HCT116 (cell line): ENCODE measurements at regions not wholly inside any gene's neighbourhood (a gene's known extent, or its start where the extent isn't known, plus 50 kb on each side); places are given as distances from the start of the nearest gene placed in this dataset.

Experiments
- ATAC-seq: fragments of 200-7000 bp; cut with Tn5 transposase; 2 replicates; pipeline ENCODE4 v1.9.1; 2020; ENCODE audit warnings: mild to moderate bottlenecking, moderate library complexity
- BruUV-seq: library from RNA; stranded (reverse); fragments of 400-500 nt; replicated peaks from 2 replicates; lab custom pipeline; 2021; lab: Mats Ljungman, UMichigan
- CTCF ChIA-PET: fragments of 300-600 bp; sonication (Branson Sonifier 250); formaldehyde crosslinking; loops from one replicate; lab custom pipeline; 2021; ENCODE audit warnings: antibody characterized with exemption; lab: Charles Lee
- POLR2A ChIA-PET: fragments of 300-600, 350-600 bp; sonication (Branson Sonifier 250); formaldehyde crosslinking; loops from one replicate; lab custom pipeline; 2021; ENCODE audit warnings: antibody characterized with exemption; lab: Charles Lee
- RAD21 ChIA-PET, 2 experiments: fragments of 300-600 bp; sonication (Branson Sonifier 250); formaldehyde crosslinking; loops; one replicate each; lab custom pipeline; 2023; ENCODE audit warnings: low total read pairs in 2 of 2; ENCODE audit not compliant: uncharacterized antibody in 2 of 2, unreplicated experiment in 2 of 2, low non-redundant PET in 1 of 2; lab: Charles Lee
- DNase-seq: peaks from one replicate; pipeline ENCODE4 v3.0.0-alpha.2; 2010; ENCODE audit warnings: low read depth, low spot score
- H2AFZ ChIP-seq: fragments of 200-600 bp; shearing (Covaris generic), sonication (generic); 2 replicates; pipeline ENCODE4 v1.6.1; 2017; ENCODE audit warnings: low read depth, mixed run types, mixed read lengths, antibody characterized with exemption, low read length; ENCODE audit not compliant: poor library complexity, severe bottlenecking
- H3K27ac ChIP-seq: 2 replicates; pipeline ENCODE4 v1.5.1; 2012; ENCODE audit warnings: low read depth, low read length
- H3K27me3 ChIP-seq: fragments of 200-600 bp; sonication (generic); 2 replicates; pipeline ENCODE4 v1.6.1; 2016; ENCODE audit warnings: mixed run types, low read length, mixed read lengths; ENCODE audit not compliant: insufficient read depth
- H3K36me3 ChIP-seq, 2 experiments: fragments of 200-500 bp in 1 of 2; fragments of 200-600 bp in 1 of 2; sonication (Bioruptor generic) in 1 of 2; sonication (generic) in 1 of 2; 2 replicates each; pipeline versions ENCODE4 v1.5.1 to v1.6.1; 2014 to 2016; ENCODE audit warnings: low read length in 2 of 2, inconsistent platforms in 1 of 2, mixed read lengths in 1 of 2, mixed run types in 1 of 2; ENCODE audit not compliant: insufficient read depth in 2 of 2, control insufficient read depth in 1 of 2
- H3K4me1 ChIP-seq, 2 experiments: fragments of 200-600 bp in 1 of 2; sonication (generic) in 1 of 2; 2 replicates each; pipeline versions ENCODE4 v1.5.1 to v1.6.1; 2012 to 2017; ENCODE audit warnings: low read length in 2 of 2, inconsistent platforms in 1 of 2, mild to moderate bottlenecking in 1 of 2, mixed read lengths in 1 of 2, mixed run types in 1 of 2, moderate library complexity in 1 of 2; ENCODE audit not compliant: insufficient read depth in 2 of 2, control insufficient read depth in 1 of 2
- H3K4me2 ChIP-seq: fragments of 200-600 bp; sonication (generic); 2 replicates; pipeline ENCODE4 v1.6.1; 2017; ENCODE audit warnings: mixed run types, low read length, mixed read lengths
- H3K4me3 ChIP-seq, 2 experiments: fragments of 200-600 bp in 1 of 2; sonication (generic) in 1 of 2; replicated peaks in 1 of 2; 2 replicates each; pipeline ENCODE4 v1.5.1; 2011 to 2016; ENCODE audit warnings: low read length in 2 of 2, control low read depth in 1 of 2, low read depth in 1 of 2, mild to moderate bottlenecking in 1 of 2, mixed read lengths in 1 of 2, mixed run types in 1 of 2
- H3K79me2 ChIP-seq: fragments of 200-600 bp; sonication (generic); 2 replicates; pipeline ENCODE4 v1.6.1; 2017; ENCODE audit warnings: mild to moderate bottlenecking, mixed run types, low read length, moderate library complexity, mixed read lengths; ENCODE audit not compliant: insufficient read depth
- H3K9ac ChIP-seq: fragments of 200-600 bp; sonication (generic); 2 replicates; pipeline ENCODE4 v1.6.1; 2016; ENCODE audit warnings: low read length, mixed read lengths
- H3K9me2 ChIP-seq: fragments of 200-600 bp; sonication (generic), shearing (Covaris generic); 2 replicates; pipeline ENCODE4 v1.6.1; 2017; ENCODE audit warnings: mixed run types, mild to moderate bottlenecking, moderate library complexity; ENCODE audit not compliant: insufficient read depth
- H3K9me3 ChIP-seq, 2 experiments: fragments of 200-500 bp in 1 of 2; fragments of 200-600 bp in 1 of 2; sonication (Bioruptor generic) in 1 of 2; sonication (generic) in 1 of 2; 2 replicates each; pipeline ENCODE4 v1.6.1; 2014 to 2017; ENCODE audit warnings: low read length in 2 of 2, mixed read lengths in 2 of 2, inconsistent platforms in 1 of 2, low read depth in 1 of 2, mild to moderate bottlenecking in 1 of 2, mixed run types in 1 of 2, moderate library complexity in 1 of 2; ENCODE audit not compliant: control insufficient read depth in 1 of 2, insufficient read depth in 1 of 2
- H4K20me1 ChIP-seq: fragments of 200-600 bp; sonication (generic), shearing (Covaris generic); 2 replicates; pipeline ENCODE4 v1.6.1; 2017; ENCODE audit warnings: mixed run types, mild to moderate bottlenecking, moderate library complexity; ENCODE audit not compliant: insufficient read depth
- CBX3 ChIP-seq: IDR thresholded peaks from 2 replicates; pipeline ENCODE4 v1.6.1; 2012; ENCODE audit warnings: low read depth
- CEBPB ChIP-seq: IDR thresholded peaks from 2 replicates; pipeline ENCODE4 v1.6.1; 2012; ENCODE audit warnings: low read depth
- CTCF ChIP-seq, 3 experiments: fragments of 200-600 bp in 1 of 3; sonication (generic) in 1 of 3; IDR thresholded peaks in 2 of 3; conservative IDR thresholded peaks in 1 of 3; 2 replicates each; pipeline ENCODE4 v1.5.1; 2012 to 2017; ENCODE audit warnings: low read depth in 2 of 3, low read length in 2 of 3, antibody characterized with exemption in 1 of 3, borderline replicate concordance in 1 of 3, control low read depth in 1 of 3, mild to moderate bottlenecking in 1 of 3, mixed read lengths in 1 of 3, mixed run types in 1 of 3, moderate library complexity in 1 of 3; ENCODE audit not compliant: insufficient read depth in 1 of 3
- EGR1 ChIP-seq: IDR thresholded peaks from 2 replicates; pipeline ENCODE4 v1.6.1; 2012; ENCODE audit warnings: low read depth
- ELF1 ChIP-seq: IDR thresholded peaks from 2 replicates; pipeline ENCODE4 v1.6.1; 2012; ENCODE audit warnings: low read depth, borderline replicate concordance
- EZH2 ChIP-seq: fragments of 200-600 bp; sonication (generic); IDR thresholded peaks from 2 replicates; pipeline ENCODE4 v1.6.1; 2017; ENCODE audit warnings: antibody characterized with exemption, mixed run types
- EZH2phosphoT487 ChIP-seq: fragments of 200-600 bp; IDR thresholded peaks from 2 replicates; pipeline ENCODE4 v1.6.1; 2018; ENCODE audit warnings: antibody characterized with exemption, borderline replicate concordance
- FOSL1 ChIP-seq: IDR thresholded peaks from 2 replicates; pipeline ENCODE4 v1.6.1; 2012; ENCODE audit warnings: low read depth
- JUND ChIP-seq: IDR thresholded peaks from 2 replicates; pipeline ENCODE4 v1.6.1; 2012
- POLR2A ChIP-seq: IDR thresholded peaks from 2 replicates; pipeline ENCODE4 v1.7.0; 2011; ENCODE audit warnings: borderline replicate concordance; ENCODE audit not compliant: insufficient read depth, insufficient read length; ENCODE audit errors: extremely low read depth
- POLR2AphosphoS5 ChIP-seq: IDR thresholded peaks from 2 replicates; pipeline ENCODE4 v1.6.1; 2011; ENCODE audit warnings: mild to moderate bottlenecking, low read depth, low read length, moderate library complexity
- SIN3A ChIP-seq: IDR thresholded peaks from 2 replicates; pipeline ENCODE4 v1.6.1; 2012; ENCODE audit warnings: low read depth
- SP1 ChIP-seq: IDR thresholded peaks from 2 replicates; pipeline ENCODE4 v1.6.1; 2012; ENCODE audit warnings: low read depth
- SRF ChIP-seq: IDR thresholded peaks from 2 replicates; pipeline ENCODE4 v1.6.1; 2012; ENCODE audit warnings: low read depth
- YY1 ChIP-seq: IDR thresholded peaks from 2 replicates; pipeline ENCODE4 v1.6.1; 2011; ENCODE audit warnings: low read length, low read depth, moderate library complexity, mild to moderate bottlenecking; ENCODE audit not compliant: insufficient replicate concordance; ENCODE audit errors: extremely low read depth
- ZBTB33 ChIP-seq: IDR thresholded peaks from 2 replicates; pipeline ENCODE4 v1.6.1; 2011; ENCODE audit warnings: mild to moderate bottlenecking, low read length, moderate library complexity; ENCODE audit not compliant: insufficient replicate concordance; ENCODE audit errors: extremely low read depth
- ZFX ChIP-seq: fragments of 450-650 bp; IDR thresholded peaks from 2 replicates; pipeline ENCODE4 v1.6.1; 2017
- ZNF274 ChIP-seq: fragments of 200-500 bp; sonication (Bioruptor generic); IDR thresholded peaks from 2 replicates; pipeline ENCODE4 v1.6.1; 2014; ENCODE audit warnings: mild to moderate bottlenecking, low read depth, low read length, inconsistent platforms
- intact Hi-C: fragments of 100-400 bp; cut with micrococcal nuclease; formaldehyde crosslinking; loops from 2 replicates; pipeline ENCODE4 v1.10.0; 2022

DNA sequence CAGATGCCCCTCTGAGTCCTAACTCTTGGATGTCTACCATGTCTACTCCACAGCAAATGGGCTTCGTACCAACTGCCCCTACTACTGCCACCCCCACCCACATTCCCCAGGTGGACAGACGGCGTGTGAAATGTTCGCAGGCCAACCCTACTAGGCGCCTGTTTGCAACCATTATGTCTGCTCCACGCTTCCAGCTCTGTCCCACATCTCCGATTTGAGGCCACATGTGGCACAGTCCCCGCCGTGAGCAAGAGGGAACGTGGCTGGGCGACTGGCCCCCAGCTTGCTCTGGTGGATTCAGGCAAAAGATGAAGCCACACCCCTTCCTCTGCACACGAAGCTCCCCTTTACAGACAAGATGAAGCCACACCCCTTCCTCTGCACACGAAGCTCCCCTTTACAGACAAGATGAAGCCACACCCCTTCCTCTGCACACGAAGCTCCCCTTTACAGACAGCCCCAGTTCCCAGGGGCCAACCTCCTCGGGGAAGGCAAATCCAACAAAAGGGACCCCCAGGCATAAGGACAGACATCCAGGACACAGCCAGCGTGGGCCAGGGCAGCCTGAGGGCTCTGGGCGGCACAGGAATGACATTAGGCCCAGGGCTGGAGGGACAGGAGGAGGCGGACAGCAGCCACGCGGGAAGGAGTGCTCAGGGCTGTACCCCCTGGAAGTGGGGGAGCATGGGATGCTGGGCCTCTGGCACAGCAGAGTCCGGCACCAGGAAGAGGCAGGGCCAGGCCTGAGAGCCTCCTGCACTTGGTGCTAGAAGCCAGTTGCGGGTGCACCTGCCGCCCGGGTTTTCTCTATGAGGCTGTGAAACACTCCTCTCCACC, 106.2 kb downstream of the SHANK2 start:
- ChIA-PET POLR2A (no interaction called here), CTCF (no interaction called here), RAD21 (interaction anchor here in 1 of 2 experiments (0.7 kb wide), 1 partner anchor 50 kb away, joined by 3 read pairs; no protein-coding TSS in a partner anchor)
- BruUV-seq, result no TSS peak
- H3K4me1 ChIP-seq, result no peaks in the 10 kb centered on the region
- intact Hi-C loops, result no loop called here
- H3K27me3 ChIP-seq, result no peaks in the 10 kb centered on the region
- H2AFZ ChIP-seq, result no peak overlapping the region
- no peaks in the 10 kb centered on the region for H4K20me1 ChIP-seq
- no peak for TF ChIP-seq FOSL1
- TF ChIP-seq JUND, result no peak
- TF ChIP-seq EZH2, result no peak
- no peak for TF ChIP-seq ZFX
- TF ChIP-seq EGR1, result no peak
- no peak for TF ChIP-seq CTCF (IDR thresholded peaks at IDR 0.05 in 2 of 3, conservative IDR thresholded peaks at IDR 0.05 in 1 of 3; ENCODE audit: borderline replicate concordance in 1 of 3, insufficient read depth in 1 of 3, low read depth in 2 of 3, low read length in 2 of 3)
- no peaks in the 10 kb centered on the region for H3K36me3 ChIP-seq
- H3K9me2 ChIP-seq, result no peaks in the 10 kb centered on the region
- DNase-seq, result no peak
- H3K4me2 ChIP-seq, result no peak overlapping the region
- H3K4me3 ChIP-seq, result no peak overlapping the region
- no peak overlapping the region for H3K27ac ChIP-seq
- peak; percentile 55; the same call in 1 of the 2 replicates for ATAC-seq
- H3K9ac ChIP-seq, result no peak overlapping the region
- no peaks in the 10 kb centered on the region for H3K79me2 ChIP-seq
- H3K9me3 ChIP-seq, result no peaks in the 10 kb centered on the region; a peak in 1 of 4 replicates

DNA sequence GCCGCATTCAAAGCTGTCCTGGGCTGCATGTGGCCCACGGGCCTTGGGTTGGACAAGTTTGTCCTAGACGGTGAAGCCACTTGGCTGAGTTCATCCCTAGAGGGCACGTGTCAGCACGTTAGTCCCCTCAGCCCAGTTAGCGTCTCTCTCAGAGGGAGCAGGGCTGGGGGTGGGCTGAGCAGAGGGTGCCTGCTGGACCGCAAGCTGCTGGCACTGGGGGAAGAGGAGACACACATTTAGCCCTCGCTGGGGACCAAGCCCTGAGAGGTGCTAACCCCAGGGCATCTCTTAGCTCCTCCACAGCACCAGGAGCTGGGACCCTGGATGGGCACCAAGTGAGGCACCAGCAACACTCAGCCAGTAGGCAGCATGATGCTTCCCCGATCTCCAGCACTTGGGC, 107.0 kb downstream of the SHANK2 start:
- Histone ChIP-seq H4K20me1 (no peaks in the 10 kb centered on the region), H3K4me2 (no peak overlapping the region), H3K27me3 (no peaks in the 10 kb centered on the region), H3K36me3 (no peaks in the 10 kb centered on the region), H3K79me2 (no peaks in the 10 kb centered on the region), H3K9ac (no peak overlapping the region), H2AFZ (no peak overlapping the region), H3K4me3 (no peak overlapping the region), H3K27ac (no peak overlapping the region), H3K4me1 (no peaks in the 10 kb centered on the region), H3K9me2 (no peaks in the 10 kb centered on the region), H3K9me3 (no peaks in the 10 kb centered on the region; a peak in 1 of 4 replicates)
- no TSS peak for BruUV-seq
- ChIA-PET RAD21 (no interaction called here), CTCF (no interaction called here), POLR2A (no interaction called here)
- DNase-seq, result no peak
- intact Hi-C loops, result no loop called here
- no peak for ATAC-seq
- no peak for TF ChIP-seq POLR2AphosphoS5
- TF ChIP-seq EGR1, result no peak
- TF ChIP-seq YY1, result no peak
- TF ChIP-seq CEBPB, result no peak
- no peak for TF ChIP-seq ZBTB33
- TF ChIP-seq ZNF274, result no peak
- no peak for TF ChIP-seq SRF
- no peak for TF ChIP-seq CBX3
- no peak for TF ChIP-seq ELF1
- no peak for TF ChIP-seq EZH2
- TF ChIP-seq EZH2phosphoT487, result no peak
- no peak for TF ChIP-seq JUND
- TF ChIP-seq ZFX, result no peak
- TF ChIP-seq SP1, result no peak
- no peak for TF ChIP-seq POLR2A
- TF ChIP-seq SIN3A, result no peak
